Globus pallidus (tissue), 1 donor: ENCODE measurements at regions not wholly inside any gene's neighbourhood (a gene's known extent, or its start where the extent isn't known, plus 50 kb on each side); places are given as distances from the start of the nearest gene placed in this dataset.
"Not testable (repeated sequence)": the region's sequence is repeated elsewhere in the genome, so short reads cannot be mapped to it uniquely, and the experiment has no call there.

Experiments
- DNase-seq: peaks from one replicate; pipeline ENCODE4 v3.0.0-alpha.2; 2015; ENCODE audit warnings: low spot score

- DNase-seq = no peak
Observed at GRCh38 chr1:79290927-79291474, 284.5 kb upstream of the ADGRL4 start.

GRCh38 chr1:79287982-79288381 is 281.5 kb upstream of the ADGRL4 start:
- no peak for DNase-seq

- DNase-seq = no peak
Observed at GRCh38 chr1:79285667-79286066, 279.1 kb upstream of the ADGRL4 start.

DNA sequence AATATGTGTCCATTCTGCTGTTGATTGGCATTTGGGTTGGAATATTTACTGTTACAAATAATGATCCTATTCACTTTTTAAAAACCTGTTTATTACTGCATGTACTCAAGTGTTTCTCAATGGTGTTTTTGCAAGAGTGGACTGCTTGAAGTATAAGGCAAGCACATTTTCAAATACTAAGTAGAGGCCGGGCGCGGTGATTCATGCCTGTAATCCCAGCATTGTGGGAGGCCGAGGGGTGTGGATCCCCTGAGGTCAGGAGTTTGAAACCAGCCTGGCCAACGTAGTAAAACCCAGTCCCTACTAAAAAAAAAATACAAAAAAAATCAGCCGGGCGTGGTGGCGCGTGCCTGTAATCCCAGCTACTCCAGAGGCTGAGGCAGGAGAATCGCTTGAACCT is 276.9 kb upstream of the ADGRL4 start:
- DNase-seq = no peak

DNA sequence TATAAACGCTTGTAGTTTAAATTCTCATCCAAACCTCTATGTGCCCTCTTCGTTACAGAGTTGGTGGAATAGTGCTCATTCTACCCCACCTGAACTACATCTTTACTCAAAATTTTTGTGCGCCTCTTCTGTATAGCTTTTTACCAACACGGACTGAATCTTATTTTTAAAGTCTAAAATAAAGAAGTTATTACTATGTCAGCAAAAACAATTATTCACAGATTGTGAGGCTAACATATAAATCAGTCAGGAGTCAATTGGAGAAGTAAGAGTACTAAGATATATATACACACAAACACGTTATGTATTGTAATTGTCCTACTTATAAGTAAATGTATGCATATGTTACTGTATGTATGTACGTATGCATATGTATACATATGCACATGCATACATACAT is 274.9 kb upstream of the ADGRL4 start:
- DNase-seq = no peak

- DNase-seq = no peak
Observed at GRCh38 chr1:79271759-79272158, 265.2 kb upstream of the ADGRL4 start.

GRCh38 chr1:79264975-79265818 is 258.7 kb upstream of the ADGRL4 start:
- no peak for DNase-seq

DNA sequence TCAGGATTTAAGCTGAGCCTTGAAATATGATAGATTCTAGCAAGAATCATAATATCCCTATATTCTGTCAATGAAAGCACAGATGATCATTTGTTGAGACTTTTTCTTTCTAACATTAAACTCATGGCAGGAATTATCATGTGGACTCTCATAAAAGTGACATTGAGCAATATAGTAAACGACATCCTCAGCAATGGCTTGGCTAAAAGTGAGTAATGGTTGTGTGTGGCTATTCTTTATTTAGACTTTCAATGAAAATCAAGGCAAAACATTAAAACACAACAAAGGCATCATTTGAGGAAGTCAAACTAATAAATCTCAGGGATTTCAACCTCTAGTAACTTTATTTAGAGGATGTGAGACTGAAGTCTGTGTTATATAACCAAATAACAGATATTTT is 257.8 kb upstream of the ADGRL4 start:
- DNase-seq = no peak

GRCh38 chr1:79262745-79263258 is 256.3 kb upstream of the ADGRL4 start:
- DNase-seq = no peak

DNA sequence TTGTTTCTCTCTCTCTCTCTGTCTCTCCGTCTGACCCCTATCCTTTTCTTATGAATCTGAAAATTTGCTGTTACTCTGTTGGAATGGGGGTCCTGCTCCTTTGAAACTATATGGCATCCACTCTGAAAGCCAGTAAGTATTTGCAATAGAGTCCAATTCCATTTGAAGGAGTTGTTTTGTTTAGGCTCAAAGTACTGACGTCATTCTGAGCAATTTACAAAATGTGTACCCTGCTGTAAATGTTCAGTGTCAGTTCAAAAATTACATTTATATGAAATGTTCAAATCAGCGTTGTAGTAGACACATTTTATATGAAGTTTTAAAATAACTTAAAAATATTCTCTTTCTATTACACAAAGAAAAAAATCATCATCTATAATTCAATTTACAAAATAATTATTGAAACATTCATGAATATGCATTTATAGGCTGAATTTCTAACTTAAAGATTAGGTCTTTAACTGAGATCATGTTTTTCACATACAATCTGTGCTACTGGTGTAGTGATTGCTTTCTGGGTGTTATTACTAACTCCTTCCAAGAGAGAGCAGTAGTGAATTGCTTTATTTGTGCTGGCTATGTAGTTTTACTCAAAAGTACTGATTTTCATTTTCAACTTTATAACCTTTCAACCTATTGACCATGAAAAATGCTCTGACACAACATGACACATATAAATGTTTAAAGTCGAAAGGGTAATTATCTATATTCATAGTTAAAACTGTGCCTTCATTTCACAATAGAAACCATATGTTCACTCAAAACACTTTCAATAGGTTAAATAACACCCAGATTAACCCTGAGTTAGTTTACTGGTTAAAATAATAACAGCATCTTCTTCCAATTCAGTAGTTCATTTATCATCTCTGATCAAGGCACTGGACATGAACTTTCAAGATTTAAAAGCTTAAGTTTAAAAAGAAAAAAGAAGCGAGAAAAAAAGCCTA is 253.1 kb upstream of the ADGRL4 start:
- no peak for DNase-seq

DNA sequence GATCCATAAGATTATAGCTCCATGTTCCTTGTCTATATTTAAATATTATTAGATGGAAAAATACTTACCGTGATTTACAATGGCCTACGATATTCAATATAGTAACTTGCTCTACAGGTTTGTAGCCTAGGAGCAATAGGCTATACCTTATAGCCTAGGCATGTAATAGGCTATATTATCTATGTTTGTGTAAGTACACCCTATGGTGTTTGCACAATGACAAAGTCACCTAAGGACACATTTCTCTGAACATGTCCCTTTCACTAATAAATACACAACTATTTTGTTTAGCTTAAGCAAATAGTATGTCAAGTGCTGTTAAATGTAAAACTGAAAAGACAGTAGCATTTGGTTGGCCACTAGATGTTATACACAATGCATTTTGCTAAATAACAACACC is 248.9 kb upstream of the ADGRL4 start:
- DNase-seq = no peak

DNA sequence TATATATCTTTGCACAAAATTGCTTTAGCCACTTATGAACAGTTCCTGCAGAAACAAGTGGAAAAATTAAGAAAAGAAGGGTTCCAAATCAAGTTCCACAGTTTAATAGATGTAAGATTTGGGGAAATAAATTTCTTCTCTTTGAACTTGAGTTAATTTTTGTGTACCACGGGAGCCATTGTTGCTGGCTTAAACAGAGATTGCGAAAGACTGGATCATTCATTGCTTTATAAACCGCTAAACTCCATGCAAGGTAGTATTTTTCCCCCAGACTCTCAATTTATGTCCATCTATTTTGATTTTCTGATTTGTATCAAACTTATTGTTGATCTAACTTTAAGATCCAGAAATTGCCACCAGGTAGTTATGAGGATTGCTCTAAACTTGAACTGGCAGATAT is 246.1 kb upstream of the ADGRL4 start:
- no peak for DNase-seq

- DNase-seq = no peak
Observed at GRCh38 chr1:79239840-79240239, 233.3 kb upstream of the ADGRL4 start.

GRCh38 chr1:79235301-79236002 is 228.9 kb upstream of the ADGRL4 start:
- DNase-seq = no peak

DNA sequence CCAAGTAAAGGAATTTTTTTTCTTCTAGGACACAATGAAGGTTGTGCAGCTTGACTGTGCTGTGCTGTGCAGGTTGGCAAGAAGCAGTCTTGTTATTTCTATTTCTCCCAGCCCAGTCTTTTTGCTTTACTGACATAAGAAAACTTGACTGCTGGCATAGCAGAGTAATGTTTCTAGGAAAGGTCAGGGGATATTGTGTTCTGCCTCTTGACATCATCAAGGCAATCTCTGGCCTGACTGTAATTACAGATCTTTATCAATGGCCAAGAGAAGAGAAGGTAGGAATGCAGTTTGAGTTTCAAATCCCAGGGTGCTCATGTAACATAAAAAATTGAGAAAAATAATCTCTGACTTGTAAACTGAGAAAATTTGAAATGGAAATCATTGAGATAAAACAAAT is 226.3 kb upstream of the ADGRL4 start:
- DNase-seq = no peak

- not testable (repeated sequence) for DNase-seq
Observed at GRCh38 chr1:79230751-79231150, 224.2 kb upstream of the ADGRL4 start.

- no peak for DNase-seq
Observed at GRCh38 chr1:79226963-79227362, 220.4 kb upstream of the ADGRL4 start.

- DNase-seq = no peak
Observed at GRCh38 chr1:79224537-79224936, 218.0 kb upstream of the ADGRL4 start.

GRCh38 chr1:79220509-79220908 is 214.0 kb upstream of the ADGRL4 start:
- DNase-seq = no peak

DNA sequence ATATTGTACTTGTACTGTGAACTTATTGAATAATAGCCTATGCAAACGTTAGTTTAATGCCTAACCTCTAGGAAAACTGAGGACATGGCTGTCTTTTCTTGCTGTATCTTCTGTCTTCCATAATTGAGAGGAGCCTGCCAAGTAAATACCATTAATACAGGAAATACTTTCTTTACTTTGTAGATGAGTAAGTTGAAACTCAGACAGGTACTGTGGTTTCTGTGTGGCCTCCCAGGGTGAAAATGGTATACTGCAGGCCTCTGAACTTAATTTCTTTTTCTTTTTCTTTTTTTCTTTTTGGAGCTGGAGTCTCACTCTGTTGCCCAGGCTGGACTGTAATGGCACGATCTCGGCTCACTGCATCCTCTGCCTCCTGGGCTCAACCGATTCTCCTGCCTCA is 208.8 kb upstream of the ADGRL4 start:
- no peak for DNase-seq

DNA sequence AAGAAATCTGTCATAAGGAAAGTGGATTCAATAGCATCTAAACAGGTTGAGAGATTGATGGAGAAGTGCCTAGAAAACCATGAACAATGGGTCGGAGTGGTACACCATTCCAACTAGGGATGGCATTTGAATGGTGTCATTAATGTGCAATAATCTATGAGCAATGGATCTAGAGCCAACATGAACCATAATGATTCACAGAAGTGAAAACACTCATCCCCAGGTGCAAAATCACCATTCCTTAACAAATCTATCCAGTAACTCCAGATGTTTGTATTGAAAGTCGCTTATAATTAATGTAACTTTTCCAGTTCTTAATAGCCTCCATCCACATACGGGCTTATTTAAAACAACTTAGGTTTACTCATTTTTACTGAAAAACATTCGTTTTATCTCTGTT is 201.3 kb upstream of the ADGRL4 start:
- DNase-seq = no peak

- DNase-seq = no peak
Observed at GRCh38 chr1:79207331-79207730, 200.8 kb upstream of the ADGRL4 start.
